ENCODE measurements at regions not wholly inside any gene's neighbourhood (a gene's known extent, or its start where the extent isn't known, plus 50 kb on each side); places are given as distances from the start of the nearest gene placed in this dataset.

GRCh38 chr15:36479200-36479896 is 100.1 kb upstream of the CDIN1 start:
- Mint-ChIP-seq H3K9me3 (peaks cover 7% of the 10 kb centered on the region), H3K27ac (no peak overlapping the region), H3K36me3 (ENCODE audit: low read depth) (no peaks in the 10 kb centered on the region), H3K4me3 (no peak overlapping the region), H3K4me1 (ENCODE audit: low read depth) (no peaks in the 10 kb centered on the region), H3K27me3 (ENCODE audit: insufficient read depth) (no peaks in the 10 kb centered on the region)
- DNase-seq (ENCODE audit: low spot score), result no peak
- intact Hi-C loops (cut with micrococcal nuclease), result no loop called here

- peaks cover 2% of the 10 kb centered on the region for H3K27me3 Mint-ChIP-seq (ENCODE audit: insufficient read depth)
- DNase-seq (ENCODE audit: low spot score), result no peak
Measured at GRCh38 chr15:36481156-36481555, 98.3 kb upstream of the CDIN1 start.

GRCh38 chr15:36483409-36483808 is 96.0 kb upstream of the CDIN1 start:
- Mint-ChIP-seq H3K4me3 (no peak overlapping the region), H3K27me3 (ENCODE audit: insufficient read depth) (peaks cover 2% of the 10 kb centered on the region), H3K4me1 (ENCODE audit: low read depth) (no peaks in the 10 kb centered on the region), H3K27ac (no peak overlapping the region), H3K9me3 (peaks cover 7% of the 10 kb centered on the region), H3K36me3 (ENCODE audit: low read depth) (no peaks in the 10 kb centered on the region)
- intact Hi-C loops (cut with micrococcal nuclease), result no loop called here
- no peak for DNase-seq (ENCODE audit: low spot score)

More at GRCh38 chr15:36481156-36481555, 98.3 kb upstream of the CDIN1 start:
- no peaks in the 10 kb centered on the region for H3K4me1 Mint-ChIP-seq (ENCODE audit: low read depth)
- no peak overlapping the region for H3K4me3 Mint-ChIP-seq
- H3K27ac Mint-ChIP-seq, result no peak overlapping the region
- peaks cover 7% of the 10 kb centered on the region for H3K9me3 Mint-ChIP-seq
- intact Hi-C loops (cut with micrococcal nuclease), result no loop called here
- no peaks in the 10 kb centered on the region for H3K36me3 Mint-ChIP-seq (ENCODE audit: low read depth)

GRCh38 chr15:36484038-36484778 is 95.2 kb upstream of the CDIN1 start:
- intact Hi-C loops (cut with micrococcal nuclease), result no loop called here
- DNase-seq (ENCODE audit: low spot score), result no peak
- Mint-ChIP-seq H3K27ac (no peak overlapping the region), H3K27me3 (ENCODE audit: insufficient read depth) (peaks cover 2% of the 10 kb centered on the region), H3K9me3 (peaks cover 7% of the 10 kb centered on the region), H3K36me3 (ENCODE audit: low read depth) (no peaks in the 10 kb centered on the region), H3K4me3 (no peak overlapping the region), H3K4me1 (ENCODE audit: low read depth) (no peaks in the 10 kb centered on the region)

- Mint-ChIP-seq H3K36me3 (ENCODE audit: low read depth) (no peaks in the 10 kb centered on the region), H3K4me3 (no peak overlapping the region), H3K9me3 (no peaks in the 10 kb centered on the region), H3K4me1 (ENCODE audit: low read depth) (no peaks in the 10 kb centered on the region), H3K27ac (no peak overlapping the region), H3K27me3 (ENCODE audit: insufficient read depth) (peaks cover 5% of the 10 kb centered on the region)
- DNase-seq (ENCODE audit: low spot score), result no peak
- intact Hi-C loops (cut with micrococcal nuclease), result no loop called here
Measured at GRCh38 chr15:36491912-36492311, 87.5 kb upstream of the CDIN1 start.

- H3K9me3 Mint-ChIP-seq, result no peaks in the 10 kb centered on the region
- H3K27me3 Mint-ChIP-seq (ENCODE audit: insufficient read depth), result peaks cover 14% of the 10 kb centered on the region
- no peaks in the 10 kb centered on the region for H3K4me1 Mint-ChIP-seq (ENCODE audit: low read depth)
- DNase-seq (ENCODE audit: low spot score), result no peak
- H3K4me3 Mint-ChIP-seq, result no peak overlapping the region
- no peak overlapping the region for H3K27ac Mint-ChIP-seq
- H3K36me3 Mint-ChIP-seq (ENCODE audit: low read depth), result no peaks in the 10 kb centered on the region
- intact Hi-C loops (cut with micrococcal nuclease), result no loop called here
Measured at GRCh38 chr15:36495456-36495991, 83.9 kb upstream of the CDIN1 start.

- H3K36me3 Mint-ChIP-seq (ENCODE audit: low read depth), result no peaks in the 10 kb centered on the region
- H3K4me1 Mint-ChIP-seq (ENCODE audit: low read depth), result no peaks in the 10 kb centered on the region
- peaks cover 10% of the 10 kb centered on the region for H3K27me3 Mint-ChIP-seq (ENCODE audit: insufficient read depth)
- no peaks in the 10 kb centered on the region for H3K9me3 Mint-ChIP-seq
- no peak for DNase-seq (ENCODE audit: low spot score)
- H3K27ac Mint-ChIP-seq, result no peak overlapping the region
- no peak overlapping the region for H3K4me3 Mint-ChIP-seq
- intact Hi-C loops (cut with micrococcal nuclease), result no loop called here
Measured at GRCh38 chr15:36497901-36498300, 81.5 kb upstream of the CDIN1 start.

GRCh38 chr15:36498401-36498800 is 81.0 kb upstream of the CDIN1 start:
- DNase-seq (ENCODE audit: low spot score), result no peak
- intact Hi-C loops (cut with micrococcal nuclease), result no loop called here
- H3K27me3 Mint-ChIP-seq (ENCODE audit: insufficient read depth), result peaks cover 10% of the 10 kb centered on the region
- no peak overlapping the region for H3K27ac Mint-ChIP-seq
- no peak overlapping the region for H3K4me3 Mint-ChIP-seq
- no peaks in the 10 kb centered on the region for H3K36me3 Mint-ChIP-seq (ENCODE audit: low read depth)
- no peaks in the 10 kb centered on the region for H3K4me1 Mint-ChIP-seq (ENCODE audit: low read depth)
- H3K9me3 Mint-ChIP-seq, result no peaks in the 10 kb centered on the region

- intact Hi-C loops (cut with micrococcal nuclease), result no loop called here
- H3K27ac Mint-ChIP-seq, result no peak overlapping the region
- no peak for DNase-seq (ENCODE audit: low spot score)
- no peaks in the 10 kb centered on the region for H3K4me1 Mint-ChIP-seq (ENCODE audit: low read depth)
- no peak overlapping the region for H3K4me3 Mint-ChIP-seq
- no peaks in the 10 kb centered on the region for H3K36me3 Mint-ChIP-seq (ENCODE audit: low read depth)
- no peaks in the 10 kb centered on the region for H3K9me3 Mint-ChIP-seq
- H3K27me3 Mint-ChIP-seq (ENCODE audit: insufficient read depth), result peaks cover 10% of the 10 kb centered on the region
Measured at GRCh38 chr15:36498916-36499315, 80.5 kb upstream of the CDIN1 start.

- no peaks in the 10 kb centered on the region for H3K9me3 Mint-ChIP-seq
- H3K27ac Mint-ChIP-seq, result no peak overlapping the region
- peaks cover 10% of the 10 kb centered on the region for H3K27me3 Mint-ChIP-seq (ENCODE audit: insufficient read depth)
- H3K4me1 Mint-ChIP-seq (ENCODE audit: low read depth), result no peaks in the 10 kb centered on the region
- no peaks in the 10 kb centered on the region for H3K36me3 Mint-ChIP-seq (ENCODE audit: low read depth)
- no peak overlapping the region for H3K4me3 Mint-ChIP-seq
- DNase-seq (ENCODE audit: low spot score), result no peak
- intact Hi-C loops (cut with micrococcal nuclease), result loop anchor here (5.0 to 10.0 kb wide), 2 partner anchors 383 to 985 kb away; no protein-coding TSS in a partner anchor
Measured at GRCh38 chr15:36499412-36500389, 79.7 kb upstream of the CDIN1 start.

GRCh38 chr15:36501063-36501678 is 78.3 kb upstream of the CDIN1 start:
- Mint-ChIP-seq H3K27me3 (ENCODE audit: insufficient read depth) (peaks cover 9% of the 10 kb centered on the region), H3K4me3 (no peak overlapping the region), H3K4me1 (ENCODE audit: low read depth) (no peaks in the 10 kb centered on the region), H3K36me3 (ENCODE audit: low read depth) (no peaks in the 10 kb centered on the region), H3K9me3 (no peaks in the 10 kb centered on the region), H3K27ac (no peak overlapping the region)
- no peak for DNase-seq (ENCODE audit: low spot score)
- intact Hi-C loops (cut with micrococcal nuclease), result loop anchor here (5.0 to 10.0 kb wide), 2 partner anchors 381 to 986 kb away; no protein-coding TSS in a partner anchor

- Mint-ChIP-seq H3K27ac (no peak overlapping the region), H3K4me3 (no peak overlapping the region), H3K36me3 (ENCODE audit: low read depth) (no peaks in the 10 kb centered on the region), H3K27me3 (ENCODE audit: insufficient read depth) (peaks cover 9% of the 10 kb centered on the region), H3K4me1 (ENCODE audit: low read depth) (no peaks in the 10 kb centered on the region), H3K9me3 (no peaks in the 10 kb centered on the region)
- no peak for DNase-seq (ENCODE audit: low spot score)
- intact Hi-C loops (cut with micrococcal nuclease), result loop anchor here (5.0 to 10.0 kb wide), 2 partner anchors 380 to 988 kb away; no protein-coding TSS in a partner anchor
Measured at GRCh38 chr15:36502509-36502908, 76.9 kb upstream of the CDIN1 start.

All from activated T-helper 1 cell treated with anti-CD3 and anti-CD28 coated beads, Interleukin-12 subunit alpha, Interleukin-12 subunit beta, Interleukin-2, Interleukin-4 antibody, amounts not matched to agents 30 ng/mL and 10 ng/mL and 1 ng/mL, durations not matched to agents 14 hours and 24 hours and 36 hours (primary cell).